D721Med (cell line): ENCODE measurements at regions not wholly inside any gene's neighbourhood (a gene's known extent, or its start where the extent isn't known, plus 50 kb on each side); places are given as distances from the start of the nearest gene placed in this dataset.

ENCODE experiments used
- DNase-seq: peaks from one replicate; pipeline ENCODE4 v3.0.0; 2011; ENCODE audit warnings: low spot score; ENCODE audit not compliant: insufficient read length
- FAIRE-seq: peaks from 2 replicates; lab custom pipeline; 2011; peaks lifted over from hg19 to GRCh38; lab: Jason Lieb, UNC
- TF ChIP-seq, protein P1 (sequence below): IDR thresholded peaks from 2 replicates; pipeline ENCODE4 v1.5.1; 2012; ENCODE audit warnings: mild to moderate bottlenecking, control low read depth; ENCODE audit not compliant: insufficient read depth; ENCODE audit errors: missing control alignments

DNA sequence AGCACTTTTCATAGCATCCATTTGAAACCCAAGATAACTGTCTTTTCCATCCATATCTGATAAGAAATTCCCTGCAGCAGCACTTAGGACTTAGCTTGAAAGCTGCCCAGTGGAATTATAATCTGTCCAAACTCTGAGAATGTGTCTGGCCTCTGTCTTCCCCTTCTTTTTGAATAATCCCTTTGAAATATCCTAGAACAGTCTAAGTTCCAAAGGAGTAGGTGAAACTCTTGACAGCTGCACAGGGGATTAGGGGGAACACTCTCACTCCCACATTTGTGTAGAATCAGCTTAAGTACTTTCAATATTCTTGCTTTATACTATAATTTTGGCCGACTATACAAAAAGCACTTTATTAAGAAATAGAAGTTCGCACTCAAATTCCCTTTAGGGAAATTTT, 157.7 kb downstream of the PAPSS1 start:
- DNase-seq, result no peak
- TF ChIP-seq, protein P1, sequence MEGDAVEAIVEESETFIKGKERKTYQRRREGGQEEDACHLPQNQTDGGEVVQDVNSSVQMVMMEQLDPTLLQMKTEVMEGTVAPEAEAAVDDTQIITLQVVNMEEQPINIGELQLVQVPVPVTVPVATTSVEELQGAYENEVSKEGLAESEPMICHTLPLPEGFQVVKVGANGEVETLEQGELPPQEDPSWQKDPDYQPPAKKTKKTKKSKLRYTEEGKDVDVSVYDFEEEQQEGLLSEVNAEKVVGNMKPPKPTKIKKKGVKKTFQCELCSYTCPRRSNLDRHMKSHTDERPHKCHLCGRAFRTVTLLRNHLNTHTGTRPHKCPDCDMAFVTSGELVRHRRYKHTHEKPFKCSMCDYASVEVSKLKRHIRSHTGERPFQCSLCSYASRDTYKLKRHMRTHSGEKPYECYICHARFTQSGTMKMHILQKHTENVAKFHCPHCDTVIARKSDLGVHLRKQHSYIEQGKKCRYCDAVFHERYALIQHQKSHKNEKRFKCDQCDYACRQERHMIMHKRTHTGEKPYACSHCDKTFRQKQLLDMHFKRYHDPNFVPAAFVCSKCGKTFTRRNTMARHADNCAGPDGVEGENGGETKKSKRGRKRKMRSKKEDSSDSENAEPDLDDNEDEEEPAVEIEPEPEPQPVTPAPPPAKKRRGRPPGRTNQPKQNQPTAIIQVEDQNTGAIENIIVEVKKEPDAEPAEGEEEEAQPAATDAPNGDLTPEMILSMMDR, result no peak
- no peak for FAIRE-seq

DNA sequence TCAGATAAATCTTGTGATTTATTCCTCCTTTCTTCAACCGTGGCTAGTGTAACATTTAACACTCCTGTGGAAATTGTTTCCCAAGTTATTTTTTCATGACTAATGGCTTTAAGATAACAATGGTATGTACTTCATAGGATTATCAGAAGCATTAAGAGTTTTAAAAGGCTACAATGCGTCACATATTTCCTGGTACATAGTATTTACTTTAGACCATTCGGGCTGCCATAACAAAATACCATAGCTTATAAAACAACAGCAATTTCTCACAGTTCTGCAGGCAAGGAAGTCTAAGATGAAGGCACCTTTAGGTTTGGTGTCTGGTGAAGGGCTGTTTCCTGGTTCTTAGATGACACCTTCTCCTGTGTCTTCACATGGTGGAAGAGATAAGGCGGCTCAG, 158.6 kb downstream of the PAPSS1 start:
- FAIRE-seq (no peak), DNase-seq (no peak)
- TF ChIP-seq, protein P1, result no peak

DNA sequence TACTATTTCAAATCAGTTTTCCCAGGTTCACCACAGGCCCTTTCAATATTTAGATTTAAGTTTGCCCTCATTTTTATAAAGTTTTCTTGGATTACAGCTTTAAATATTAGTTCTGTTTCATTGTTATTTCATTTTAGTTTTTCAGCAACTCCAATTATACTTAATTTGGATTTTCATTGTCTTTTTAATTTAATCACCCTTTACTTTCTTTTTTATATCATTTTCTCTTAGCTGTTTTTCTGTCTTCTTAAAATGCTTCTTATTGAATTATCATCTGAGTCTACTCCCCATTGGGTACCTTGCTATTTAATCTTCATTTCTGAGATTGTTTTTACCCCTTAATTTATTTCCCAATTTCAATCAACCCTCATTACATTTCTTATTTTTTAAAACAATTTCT, 160.4 kb downstream of the PAPSS1 start:
- DNase-seq (no peak), FAIRE-seq (no peak)

DNA sequence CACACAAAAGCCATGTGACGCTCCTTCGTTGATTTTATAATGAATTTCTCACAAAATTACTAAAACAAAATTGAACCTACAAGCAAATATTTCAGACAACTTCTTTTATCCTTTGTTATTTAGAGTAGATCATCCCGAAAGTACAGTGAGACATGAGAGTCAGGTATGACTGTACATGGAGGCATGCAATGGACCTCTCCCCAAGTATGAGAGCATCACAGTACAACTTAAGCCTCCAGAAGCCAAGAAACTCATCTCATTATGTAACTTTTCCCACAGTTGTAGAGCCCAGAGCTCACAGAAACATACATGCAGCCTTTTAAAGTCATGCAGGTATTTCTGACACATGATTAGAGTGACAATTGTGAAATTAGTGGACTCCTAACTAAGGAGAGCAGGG, 167.7 kb downstream of the PAPSS1 start:
- no peak for FAIRE-seq

More for the DNA sequence above, 160.4 kb downstream of the PAPSS1 start:
- TF ChIP-seq, protein P1, result no peak

DNA sequence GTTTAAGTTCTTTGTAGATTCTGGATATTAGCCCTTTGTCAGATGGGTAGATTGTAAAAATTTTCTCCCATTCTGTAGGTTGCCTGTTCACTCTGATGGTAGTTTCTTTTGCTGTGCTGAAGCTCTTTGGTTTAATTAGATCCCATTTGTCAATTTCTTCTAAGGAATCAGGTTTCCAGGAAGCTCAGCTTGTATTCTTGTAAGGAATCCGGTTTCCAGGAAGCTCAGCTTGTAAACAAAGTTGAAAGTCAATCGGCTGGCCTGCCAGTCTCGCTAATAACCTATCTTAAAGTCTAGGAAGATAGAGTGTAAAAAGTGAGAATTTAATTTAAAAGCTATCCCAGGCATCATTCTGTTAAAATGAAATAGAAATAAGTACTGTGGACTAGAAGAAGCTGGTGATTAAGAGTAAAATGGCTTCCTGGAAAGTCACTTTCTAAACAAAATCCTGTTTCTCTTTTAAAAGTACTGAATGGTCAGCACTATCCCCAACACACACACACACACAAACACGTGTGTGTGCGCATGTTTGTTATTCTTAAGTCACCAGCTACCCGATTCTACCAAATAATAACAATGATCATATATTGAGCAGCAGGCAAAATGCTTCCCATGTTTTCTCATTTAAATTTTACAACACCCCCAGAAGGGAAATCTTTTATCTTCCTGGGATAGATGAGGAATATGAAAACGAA, 171.7 kb downstream of the PAPSS1 start:
- TF ChIP-seq, protein P1, result no peak
- FAIRE-seq (no peak), DNase-seq (no peak)

More for the DNA sequence above, 167.7 kb downstream of the PAPSS1 start:
- no peak for DNase-seq
- TF ChIP-seq, protein P1, result no peak

DNA sequence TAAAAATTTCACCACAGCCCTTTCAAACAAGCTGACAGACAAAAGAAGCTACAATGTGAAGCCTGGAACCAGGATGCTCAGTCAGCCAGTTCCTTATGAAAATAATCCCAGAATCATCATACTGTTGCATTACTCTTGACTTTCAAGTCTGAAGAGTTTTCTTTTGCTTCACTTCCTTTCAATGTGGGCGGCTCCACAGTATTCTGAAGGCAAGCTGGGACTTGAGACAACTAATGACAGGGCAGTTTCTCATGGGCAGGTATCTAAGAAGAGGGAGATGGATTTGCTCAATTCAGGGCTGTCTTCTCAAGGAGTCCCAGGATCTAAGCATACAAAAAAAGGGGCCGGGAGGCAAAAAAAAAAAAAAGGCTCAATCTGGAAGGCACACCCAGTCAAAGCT, 173.4 kb downstream of the PAPSS1 start:
- no peak for FAIRE-seq
- DNase-seq, result no peak
- TF ChIP-seq, protein P1, result no peak

DNA sequence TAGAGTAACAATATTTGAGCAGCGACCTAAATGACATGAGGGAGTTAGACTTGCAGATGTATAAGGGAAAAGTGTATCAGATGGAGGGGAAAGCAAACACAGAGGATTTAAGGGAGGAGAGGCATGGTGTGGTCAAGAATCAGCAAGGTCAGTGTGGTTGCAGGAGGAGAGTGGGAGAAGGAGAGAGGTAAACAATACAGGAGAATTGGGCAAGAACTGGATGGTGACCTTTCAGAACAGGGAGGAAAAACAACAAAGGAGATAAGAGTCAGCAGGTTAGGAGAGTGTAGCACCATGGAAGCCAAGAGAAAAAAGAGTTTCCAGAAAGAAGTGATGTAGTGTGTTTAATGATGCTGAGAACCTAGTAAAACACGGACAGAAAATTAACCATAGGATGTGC, 178.5 kb downstream of the PAPSS1 start:
- TF ChIP-seq, protein P1, result no peak
- FAIRE-seq, result no peak
- DNase-seq, result no peak
